Stomach (tissue), 8 donors: ENCODE measurements at regions not wholly inside any gene's neighbourhood (a gene's known extent, or its start where the extent isn't known, plus 50 kb on each side); places are given as distances from the start of the nearest gene placed in this dataset.

Source experiments
- DNase-seq, 2 donors: peaks; one replicate each; pipeline versions ENCODE4 v3.0.0 to v3.0.0-alpha.2; 2013 to 2019
- H3K27ac ChIP-seq, 5 donors: fragments of 200-600 bp in 4 of 5; sonication (generic) in 4 of 5; one replicate each; pipeline ENCODE4 v1.5.1; 2013 to 2019; ENCODE audit warnings: mild to moderate bottlenecking in 1 of 5, moderate library complexity in 1 of 5
- H3K27me3 ChIP-seq, 3 donors: fragments of 200-600 bp; sonication (generic); one replicate each; pipeline ENCODE4 v1.5.1; 2017 to 2019; ENCODE audit warnings: mixed run types in 1 of 3
- H3K36me3 ChIP-seq, 4 donors: fragments of 200-600 bp; sonication (generic); 1 replicate in 3 of 4; 2 replicates in 1 of 4; pipeline ENCODE4 v1.5.1; 2016 to 2019
- H3K4me1 ChIP-seq, 4 donors: fragments of 200-600 bp; sonication (generic); one replicate each; pipeline ENCODE4 v1.5.1; 2016 to 2019
- H3K4me3 ChIP-seq, 4 donors: fragments of 200-600 bp; sonication (generic) in 3 of 4; one replicate each; pipeline ENCODE4 v1.5.1; 2016 to 2019; ENCODE audit warnings: mild to moderate bottlenecking in 1 of 4
- H3K9me3 ChIP-seq, 4 donors: fragments of 200-600 bp; sonication (generic); one replicate each; pipeline ENCODE4 v1.5.1; 2016 to 2019
- EP300 ChIP-seq: sonication (generic); formaldehyde crosslinking; IDR thresholded peaks from one replicate; pipeline ENCODE4 v1.6.1; 2017; ENCODE audit warnings: antibody characterized with exemption
- POLR2A ChIP-seq, 4 donors: fragments of 450-650 bp; IDR thresholded peaks; one replicate each; pipeline ENCODE4 v1.6.1; 2016; ENCODE audit warnings: antibody characterized with exemption in 4 of 4, control low read depth in 2 of 4, mild to moderate bottlenecking in 1 of 4, moderate library complexity in 1 of 4
- POLR2AphosphoS5 ChIP-seq, 3 donors: sonication (generic); formaldehyde crosslinking; IDR thresholded peaks; one replicate each; pipeline ENCODE4 v1.6.1; 2016; ENCODE audit warnings: antibody characterized with exemption in 3 of 3
- WGBS, 5 donors: extraction: QIAGEN DNeasy Blood & Tissue Kit in 3 of 5; methylation state at CpG; one replicate each; pipeline versions ENCODE4 v1.1.5 to v1.1.7; 2013 to 2018; 5-methylcytosine and 5-hydroxymethylcytosine counted together
- intact Hi-C: fragments of 100-400 bp; cut with DNase I; formaldehyde crosslinking; loops from one replicate; pipeline ENCODE4 v1.15.1; 2023; ENCODE audit warnings: low total_unique reads
- TF ChIP-seq, protein P1 (sequence below), 7 experiments: fragments of 450-650 bp in 4 of 7; fragments of 200-600 bp in 3 of 7; sonication (generic) in 3 of 7; IDR thresholded peaks; one replicate each; pipeline ENCODE4 v1.5.1; 2016 to 2019; ENCODE audit warnings: antibody characterized with exemption in 7 of 7, control low read depth in 2 of 7, mild to moderate bottlenecking in 1 of 7
- donor health status: healthy with polysubstance abuse.
- donor health status: Bipolar disorder and iron deficiency.
- donor health status: healthy.

GRCh38 chr3:72576563-72576962 is 271.7 kb downstream of the SHQ1 start:
- H3K4me3 ChIP-seq, result no peak overlapping the region
- no peaks in the 10 kb centered on the region for H3K9me3 ChIP-seq
- H3K27ac ChIP-seq, result no peak overlapping the region
- intact Hi-C loops, result no loop called here
- no peak for DNase-seq
- TF ChIP-seq POLR2A (IDR thresholded peaks at IDR 0.05), result no peak
- TF ChIP-seq, protein P1, sequence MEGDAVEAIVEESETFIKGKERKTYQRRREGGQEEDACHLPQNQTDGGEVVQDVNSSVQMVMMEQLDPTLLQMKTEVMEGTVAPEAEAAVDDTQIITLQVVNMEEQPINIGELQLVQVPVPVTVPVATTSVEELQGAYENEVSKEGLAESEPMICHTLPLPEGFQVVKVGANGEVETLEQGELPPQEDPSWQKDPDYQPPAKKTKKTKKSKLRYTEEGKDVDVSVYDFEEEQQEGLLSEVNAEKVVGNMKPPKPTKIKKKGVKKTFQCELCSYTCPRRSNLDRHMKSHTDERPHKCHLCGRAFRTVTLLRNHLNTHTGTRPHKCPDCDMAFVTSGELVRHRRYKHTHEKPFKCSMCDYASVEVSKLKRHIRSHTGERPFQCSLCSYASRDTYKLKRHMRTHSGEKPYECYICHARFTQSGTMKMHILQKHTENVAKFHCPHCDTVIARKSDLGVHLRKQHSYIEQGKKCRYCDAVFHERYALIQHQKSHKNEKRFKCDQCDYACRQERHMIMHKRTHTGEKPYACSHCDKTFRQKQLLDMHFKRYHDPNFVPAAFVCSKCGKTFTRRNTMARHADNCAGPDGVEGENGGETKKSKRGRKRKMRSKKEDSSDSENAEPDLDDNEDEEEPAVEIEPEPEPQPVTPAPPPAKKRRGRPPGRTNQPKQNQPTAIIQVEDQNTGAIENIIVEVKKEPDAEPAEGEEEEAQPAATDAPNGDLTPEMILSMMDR (IDR thresholded peaks at IDR 0.05), result no peak
- TF ChIP-seq EP300, result no peak
- no peak for TF ChIP-seq POLR2AphosphoS5 (IDR thresholded peaks at IDR 0.05)
- no peaks in the 10 kb centered on the region for H3K27me3 ChIP-seq
- H3K4me1 ChIP-seq, result peaks cover 0 to 2% (median 0%) of the 10 kb centered on the region in 4 donors
- WGBS, 5 donors, result 82 to 90% (median 85%) methylated on average over 5 of the region's 5 CpGs
- no peaks in the 10 kb centered on the region for H3K36me3 ChIP-seq

- Histone ChIP-seq H3K4me1 (peaks cover 0 to 2% (median 0%) of the 10 kb centered on the region in 4 donors), H3K9me3 (no peaks in the 10 kb centered on the region), H3K27ac (no peak overlapping the region), H3K27me3 (no peaks in the 10 kb centered on the region), H3K4me3 (no peak overlapping the region), H3K36me3 (no peaks in the 10 kb centered on the region)
- DNase-seq, result no peak
- intact Hi-C loops, result no loop called here
- TF ChIP-seq, protein P1 (IDR thresholded peaks at IDR 0.05), result no peak
- TF ChIP-seq EP300 (no peak), POLR2A (IDR thresholded peaks at IDR 0.05) (no peak), POLR2AphosphoS5 (IDR thresholded peaks at IDR 0.05) (no peak)
- WGBS, 5 donors, result 90 to 100% (median 96%) methylated on average over 1 of the region's 1 CpG
Measured at GRCh38 chr3:72574144-72574543, 274.1 kb downstream of the SHQ1 start.

DNA sequence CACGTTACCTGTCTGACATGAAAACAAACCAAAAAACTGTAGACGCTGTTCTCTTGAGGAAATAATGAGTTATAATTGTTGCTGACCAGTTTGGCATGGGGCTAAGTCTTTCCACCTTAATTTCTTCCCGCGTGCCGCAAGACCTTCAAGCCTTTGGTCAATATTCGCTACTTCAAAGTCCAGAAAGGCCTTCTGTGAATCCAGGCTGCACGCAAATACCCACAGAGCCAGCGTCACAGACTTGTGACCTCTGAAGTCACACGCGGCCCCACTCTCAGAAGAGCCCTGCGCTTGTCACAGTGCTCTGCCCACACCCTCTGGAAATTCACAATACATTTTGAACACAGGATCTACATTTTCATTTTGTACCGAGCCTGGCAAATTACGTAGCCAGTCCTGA is 275.2 kb downstream of the SHQ1 start:
- Histone ChIP-seq H3K9me3 (no peaks in the 10 kb centered on the region), H3K4me1 (peaks cover 0 to 2% (median 0%) of the 10 kb centered on the region in 4 donors), H3K27ac (no peak overlapping the region), H3K27me3 (no peaks in the 10 kb centered on the region), H3K36me3 (no peaks in the 10 kb centered on the region), H3K4me3 (no peak overlapping the region)
- TF ChIP-seq POLR2A (IDR thresholded peaks at IDR 0.05), result no peak
- TF ChIP-seq EP300, result no peak
- no peak for TF ChIP-seq POLR2AphosphoS5 (IDR thresholded peaks at IDR 0.05)
- TF ChIP-seq, protein P1 (IDR thresholded peaks at IDR 0.05), result no peak
- 85 to 92% (median 88%) methylated on average over 13 of the region's 13 CpGs for WGBS, 5 donors
- intact Hi-C loops, result no loop called here
- no peak for DNase-seq

GRCh38 chr3:72572489-72573007 is 275.7 kb downstream of the SHQ1 start:
- Histone ChIP-seq H3K27ac (no peak overlapping the region), H3K4me3 (no peak overlapping the region), H3K4me1 (peaks cover 0 to 2% (median 0%) of the 10 kb centered on the region in 4 donors), H3K27me3 (no peaks in the 10 kb centered on the region), H3K36me3 (no peaks in the 10 kb centered on the region), H3K9me3 (no peaks in the 10 kb centered on the region)
- WGBS, 5 donors, result 82 to 90% (median 85%) methylated on average over 19 of the region's 19 CpGs
- intact Hi-C loops, result no loop called here
- no peak for DNase-seq
- TF ChIP-seq, protein P1 (IDR thresholded peaks at IDR 0.05), result no peak
- TF ChIP-seq EP300 (no peak), POLR2AphosphoS5 (IDR thresholded peaks at IDR 0.05) (no peak), POLR2A (IDR thresholded peaks at IDR 0.05) (no peak)
